H1 (cell line): ENCODE measurements at regions not wholly inside any gene's neighbourhood (a gene's known extent, or its start where the extent isn't known, plus 50 kb on each side); places are given as distances from the start of the nearest gene placed in this dataset.

ENCODE experiments used
- CTCF ChIA-PET: fragments of 300-600 bp; sonication (Branson Sonifier 250); formaldehyde crosslinking; loops from one replicate; lab custom pipeline; 2021; ENCODE audit not compliant: partially characterized antibody; lab: Charles Lee
- POLR2A ChIA-PET: fragments of 300-600 bp; sonication (Branson Sonifier 250); formaldehyde crosslinking; loops from one replicate; lab custom pipeline; 2021; ENCODE audit warnings: inconsistent platforms; ENCODE audit not compliant: partially characterized antibody; lab: Charles Lee
- DNase-seq, 2 experiments: peaks; one replicate each; pipeline versions ENCODE4 v3.0.0 to v3.0.0-alpha.2; 2010 to 2022; ENCODE audit warnings: low spot score in 2 of 2, low read depth in 1 of 2, mixed read lengths in 1 of 2
- FAIRE-seq: peaks from 2 replicates; lab custom pipeline; 2011; peaks lifted over from hg19 to GRCh38; lab: Jason Lieb, UNC
- H2AFZ ChIP-seq: 2 replicates; pipeline ENCODE4 v1.8.1; 2012; ENCODE audit warnings: low read length, inconsistent platforms
- H2AK5ac ChIP-seq: 2 replicates; pipeline ENCODE4 v1.6.1; 2013; ENCODE audit warnings: low read depth, low read length
- H2BK120ac ChIP-seq: replicated peaks from 2 replicates; pipeline ENCODE3; 2013; ENCODE audit warnings: low read depth, low read length, inconsistent platforms
- H2BK12ac ChIP-seq: 2 replicates; pipeline ENCODE4 v1.6.1; 2013; ENCODE audit warnings: low read depth, low read length
- H2BK15ac ChIP-seq: 2 replicates; pipeline ENCODE4 v1.6.1; 2013; ENCODE audit warnings: low read length
- H2BK20ac ChIP-seq: 2 replicates; pipeline ENCODE4 v1.6.1; 2013; ENCODE audit warnings: low read length
- H2BK5ac ChIP-seq: 2 replicates; pipeline ENCODE4 v1.6.1; 2013; ENCODE audit warnings: low read depth, low read length
- H3K14ac ChIP-seq: 2 replicates; pipeline ENCODE4 v1.6.1; 2013; ENCODE audit warnings: inconsistent platforms; ENCODE audit not compliant: insufficient read length
- H3K18ac ChIP-seq: 2 replicates; pipeline ENCODE4 v1.6.1; 2013; ENCODE audit warnings: low read length; ENCODE audit errors: extremely low read depth
- H3K23ac ChIP-seq: 2 replicates; pipeline ENCODE4 v1.6.1; 2013; ENCODE audit warnings: inconsistent platforms; ENCODE audit not compliant: insufficient read length
- H3K23me2 ChIP-seq: 2 replicates; pipeline ENCODE4 v1.6.1; 2013; ENCODE audit warnings: low read depth, low read length
- H3K27ac ChIP-seq: 2 replicates; pipeline ENCODE4 v1.6.1; 2011; ENCODE audit warnings: low read depth, low read length, inconsistent platforms
- H3K27me3 ChIP-seq, 4 experiments: replicated peaks in 1 of 4; 1 replicate in 1 of 4; 2 replicates in 3 of 4; pipeline versions ENCODE4 v1.6.1 to v1.8.1; 2011 to 2013; ENCODE audit warnings: low read length in 3 of 4, mild to moderate bottlenecking in 3 of 4, inconsistent platforms in 2 of 4, mixed read lengths in 2 of 4, moderate library complexity in 1 of 4; ENCODE audit not compliant: control insufficient read depth in 3 of 4, insufficient read depth in 3 of 4; ENCODE audit errors: extremely low read depth in 1 of 4
- H3K36me3 ChIP-seq, 4 experiments: 2 replicates each; pipeline versions ENCODE4 v1.6.1 to v1.8.1; 2011 to 2013; ENCODE audit warnings: mild to moderate bottlenecking in 4 of 4, low read length in 3 of 4, moderate library complexity in 2 of 4, control low read depth in 1 of 4, inconsistent platforms in 1 of 4; ENCODE audit not compliant: insufficient read depth in 4 of 4, control insufficient read depth in 2 of 4
- H3K4ac ChIP-seq: replicated peaks from 2 replicates; pipeline ENCODE3; 2013; ENCODE audit warnings: low read length, low read depth, mixed read lengths, inconsistent platforms; ENCODE audit not compliant: insufficient read length
- H3K4me1 ChIP-seq, 4 experiments: replicated peaks in 1 of 4; 1 replicate in 1 of 4; 2 replicates in 3 of 4; pipeline versions ENCODE4 v1.6.1 to v1.8.1; 2011 to 2013; ENCODE audit warnings: low read length in 3 of 4, inconsistent platforms in 2 of 4, mixed read lengths in 1 of 4; ENCODE audit not compliant: insufficient read depth in 4 of 4, control insufficient read depth in 3 of 4
- H3K4me2 ChIP-seq, 2 experiments: 2 replicates each; pipeline versions ENCODE4 v1.6.1 to v1.8.1; 2011 to 2013; ENCODE audit warnings: low read depth in 2 of 2, low read length in 2 of 2, control low read depth in 1 of 2, inconsistent platforms in 1 of 2, mild to moderate bottlenecking in 1 of 2; ENCODE audit not compliant: insufficient read depth in 1 of 2
- H3K4me3 ChIP-seq, 4 experiments: fragments of 200-600, 300-600 bp in 1 of 4; sonication (generic), shearing (Covaris generic), sonication (Bioruptor Twin) in 1 of 4; 2 replicates each; pipeline versions ENCODE4 v1.5.1 to v1.8.1; 2011 to 2016; ENCODE audit warnings: low read length in 4 of 4, low read depth in 3 of 4, control low read depth in 2 of 4, inconsistent platforms in 2 of 4, mild to moderate bottlenecking in 2 of 4, mixed read lengths in 1 of 4, moderate library complexity in 1 of 4; ENCODE audit not compliant: insufficient read depth in 2 of 4; ENCODE audit errors: extremely low read depth in 1 of 4
- H3K56ac ChIP-seq: replicated peaks from 2 replicates; pipeline ENCODE3; 2013; ENCODE audit warnings: low read depth, mild to moderate bottlenecking, mixed read lengths, low read length, inconsistent platforms; ENCODE audit not compliant: insufficient read length
- H3K79me1 ChIP-seq: 2 replicates; pipeline ENCODE4 v1.6.1; 2013; ENCODE audit warnings: low read depth, low read length, control low read depth
- H3K79me2 ChIP-seq, 2 experiments: 2 replicates each; pipeline versions ENCODE4 v1.6.1 to v1.8.1; 2012 to 2013; ENCODE audit warnings: low read length in 2 of 2, mild to moderate bottlenecking in 2 of 2, inconsistent platforms in 1 of 2; ENCODE audit not compliant: insufficient read depth in 2 of 2, control insufficient read depth in 1 of 2
- H3K9ac ChIP-seq, 4 experiments: replicated peaks in 1 of 4; 1 replicate in 1 of 4; 2 replicates in 3 of 4; pipeline versions ENCODE4 v1.6.1 to v1.8.1; 2011 to 2013; ENCODE audit warnings: low read depth in 3 of 4, low read length in 3 of 4, control low read depth in 2 of 4, mild to moderate bottlenecking in 2 of 4, moderate library complexity in 2 of 4, inconsistent platforms in 1 of 4; ENCODE audit errors: extremely low read depth in 1 of 4
- H3K9me3 ChIP-seq, 2 experiments: 2 replicates each; pipeline versions ENCODE4 v1.6.1 to v1.8.1; 2012 to 2013; ENCODE audit warnings: mild to moderate bottlenecking in 2 of 2, moderate library complexity in 2 of 2, control low read depth in 1 of 2, inconsistent platforms in 1 of 2, low read depth in 1 of 2, low read length in 1 of 2, mixed read lengths in 1 of 2; ENCODE audit not compliant: insufficient read depth in 2 of 2
- H4K20me1 ChIP-seq, 2 experiments: replicated peaks in 1 of 2; 2 replicates each; pipeline versions ENCODE3 to v1.8.1; 2011 to 2013; ENCODE audit warnings: inconsistent platforms in 2 of 2, low read length in 2 of 2, mild to moderate bottlenecking in 1 of 2; ENCODE audit not compliant: insufficient read depth in 2 of 2, control insufficient read depth in 1 of 2
- H4K5ac ChIP-seq: 2 replicates; pipeline ENCODE4 v1.6.1; 2013; ENCODE audit warnings: low read length, low read depth, mixed read lengths, inconsistent platforms; ENCODE audit not compliant: insufficient read length
- H4K8ac ChIP-seq: 2 replicates; pipeline ENCODE4 v1.8.0; 2013; ENCODE audit warnings: mild to moderate bottlenecking, moderate library complexity, low read length, inconsistent platforms; ENCODE audit not compliant: insufficient read depth; ENCODE audit errors: extremely low read depth
- H4K91ac ChIP-seq: replicated peaks from 2 replicates; pipeline ENCODE3; 2013; ENCODE audit warnings: low read length, mixed read lengths, inconsistent platforms; ENCODE audit not compliant: insufficient read length
- ASH2L ChIP-seq: fragments of 200-600, 300-600 bp; sonication (generic); IDR thresholded peaks from one replicate; pipeline ENCODE4 v1.7.1; 2017; ENCODE audit warnings: low read length
- BCL11A ChIP-seq, 2 experiments: IDR thresholded peaks; one replicate each; pipeline ENCODE4 v1.6.1; 2011; ENCODE audit warnings: low read depth in 2 of 2, low read length in 2 of 2, mild to moderate bottlenecking in 2 of 2
- CBX5 ChIP-seq: fragments of 300-800, 300-1000 bp; sonication (generic); IDR thresholded peaks from 2 replicates; pipeline ENCODE4 v1.7.1; 2016; ENCODE audit warnings: antibody characterized with exemption, low read length, low read depth
- SAP30 ChIP-seq: fragments of 300-600 bp; sonication (generic); IDR thresholded peaks from 2 replicates; pipeline ENCODE4 v1.7.1; 2012; ENCODE audit warnings: low read length, moderate library complexity, mild to moderate bottlenecking, inconsistent platforms; ENCODE audit not compliant: insufficient read depth, insufficient replicate concordance
- TAF1 ChIP-seq: IDR thresholded peaks from 2 replicates; pipeline ENCODE4 v1.6.1; 2011; ENCODE audit warnings: mild to moderate bottlenecking, low read depth, low read length
- WGBS, 2 experiments: shearing (Covaris generic) in 1 of 2; methylation state at CpG; one replicate each; pipeline versions ENCODE4 v1.1.6 to v1.1.7; 2013 to 2015; ENCODE audit warnings: low lambda C conversion rate in 2 of 2, mixed read lengths in 2 of 2, inconsistent platforms in 1 of 2, low coverage in 1 of 2, missing lambda C conversion rate in 1 of 2; ENCODE audit not compliant: insufficient replicate concordance in 2 of 2, insufficient coverage in 1 of 2, insufficient read length in 1 of 2; ENCODE audit errors: extremely low coverage in 1 of 2, missing lambda C conversion rate in 1 of 2; 5-methylcytosine and 5-hydroxymethylcytosine counted together

DNA sequence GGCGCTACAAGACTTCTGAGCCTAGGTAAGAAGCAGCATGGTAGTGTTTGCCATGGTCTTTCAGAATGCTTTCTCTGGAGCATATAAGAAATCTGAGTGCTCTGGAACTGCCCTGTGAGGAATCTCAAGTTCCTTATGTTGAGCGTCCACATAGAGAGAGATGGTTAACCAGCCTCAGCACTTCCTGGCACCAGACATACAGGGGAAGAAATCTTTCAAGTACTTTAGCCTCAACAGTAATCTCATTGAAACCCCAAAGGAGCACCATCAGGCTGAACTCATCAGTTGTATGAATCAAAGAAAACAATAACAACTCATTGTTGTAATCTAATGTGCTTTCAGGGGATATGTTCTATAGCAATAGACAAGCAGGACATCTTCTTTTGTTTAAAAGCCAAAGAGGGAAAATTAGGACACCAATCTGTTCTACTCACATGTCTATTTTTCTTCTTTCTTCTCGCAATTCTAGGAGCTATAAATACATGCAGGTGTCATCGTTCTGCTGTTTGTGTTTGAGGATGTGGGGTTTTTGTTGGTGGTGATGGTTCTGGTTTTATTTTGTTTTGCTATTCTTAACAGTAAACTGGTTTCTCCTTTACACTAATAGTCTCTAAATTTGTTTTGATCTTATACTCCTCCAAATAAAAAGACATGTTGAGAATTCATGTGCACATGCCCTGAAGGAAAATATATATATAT, 1145.0 kb upstream of the LRRN3 start:
- Histone ChIP-seq H3K4me2 (no peak overlapping the region), H2AFZ (no peak overlapping the region), H3K27ac (no peak overlapping the region), H3K4ac (no peak overlapping the region), H2BK120ac (no peak overlapping the region), H3K4me3 (no peak overlapping the region), H3K23me2 (no peaks in the 10 kb centered on the region), H3K14ac (no peak overlapping the region), H3K9me3 (peaks cover 2 to 10% of the 10 kb centered on the region in 2 experiments; a peak in 3 of 4 replicates), H3K79me1 (no peaks in the 10 kb centered on the region), H3K36me3 (no peaks in the 10 kb centered on the region), H2BK15ac (no peak overlapping the region), H2BK20ac (no peak overlapping the region), H4K91ac (no peak overlapping the region), H3K27me3 (no peaks in the 10 kb centered on the region), H4K5ac (no peak overlapping the region), H3K18ac (no peak overlapping the region), H3K9ac (no peak overlapping the region), H2AK5ac (no peak overlapping the region), H4K20me1 (no peaks in the 10 kb centered on the region), H3K23ac (no peak overlapping the region), H3K79me2 (no peaks in the 10 kb centered on the region), H3K4me1 (peaks cover 0 to 4% (median 2%) of the 10 kb centered on the region in 4 experiments; a peak in 2 of 7 replicates), H2BK12ac (no peak overlapping the region), H3K56ac (no peak overlapping the region), H4K8ac (no peak overlapping the region), H2BK5ac (no peak overlapping the region)
- no peak for DNase-seq
- no peak for FAIRE-seq
- CTCF ChIA-PET: no interaction called here
- WGBS, 2 experiments: 89% methylated on average over 4 of the region's 4 CpGs; no CpG with 5 or more reads in 1 of the 2 experiments
- TF ChIP-seq CBX5 (no peak), BCL11A (IDR thresholded peaks at IDR 0.05; ENCODE audit: low read depth in 2 of 2, low read length in 2 of 2) (no peak), ASH2L (no peak), SAP30 (no peak), TAF1 (no peak)
- POLR2A ChIA-PET: no interaction called here
